HepG2 (cell line): ENCODE measurements at regions not wholly inside any gene's neighbourhood (a gene's known extent, or its start where the extent isn't known, plus 50 kb on each side); places are given as distances from the start of the nearest gene placed in this dataset.

Experiments used
- CC2D1A ChIP-seq: sonication (generic); formaldehyde crosslinking; IDR thresholded peaks from 2 replicates; pipeline ENCODE4 v1.8.1; 2023; ENCODE audit warnings: mild to moderate bottlenecking, missing genetic modification reagents
- CREM ChIP-seq, 2 experiments: sonication (generic) in 1 of 2; formaldehyde crosslinking in 1 of 2; IDR thresholded peaks; 2 replicates each; pipeline versions ENCODE4 v1.4.0 to v1.6.1; 2016 to 2020; ENCODE audit warnings: antibody characterized with exemption in 1 of 2, mild to moderate bottlenecking in 1 of 2, missing genetic modification reagents in 1 of 2
- GLI4 ChIP-seq: sonication (generic); formaldehyde crosslinking; IDR thresholded peaks from 2 replicates; pipeline ENCODE4 v1.5.1; 2020; ENCODE audit warnings: missing genetic modification reagents, mild to moderate bottlenecking, moderate library complexity, borderline replicate concordance
- HNF4A ChIP-seq: sonication (generic); formaldehyde crosslinking; IDR thresholded peaks from 2 replicates; pipeline ENCODE4 v1.4.0; 2020; ENCODE audit warnings: missing genetic modification reagents
- TF ChIP-seq, protein P1 (sequence below): sonication (generic); formaldehyde crosslinking; IDR thresholded peaks from 2 replicates; pipeline ENCODE4 v1.5.0; 2020; ENCODE audit warnings: mild to moderate bottlenecking, missing genetic modification reagents, moderate library complexity

DNA sequence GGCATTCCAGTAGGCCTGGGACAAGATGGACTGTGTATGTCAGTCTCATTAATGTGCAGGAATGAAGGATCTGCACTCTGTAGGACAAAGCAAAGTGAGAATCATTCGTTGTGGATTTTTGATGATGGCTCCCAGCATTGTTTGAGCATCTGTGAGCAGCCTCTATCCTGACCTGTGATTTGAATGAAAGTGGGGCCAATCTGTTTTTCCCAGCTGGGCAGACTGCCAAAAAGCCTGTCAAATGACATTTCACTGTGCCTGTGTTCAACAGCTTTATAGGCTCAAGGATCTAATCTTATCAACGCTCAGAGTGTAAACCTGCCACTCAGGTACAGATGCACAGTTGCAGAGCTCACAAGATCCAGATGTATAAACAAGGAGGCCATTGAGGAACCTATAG, 86.7 kb upstream of the SYNDIG1 start:
- no peak for TF ChIP-seq HNF4A
- no peak for TF ChIP-seq GLI4 (CRISPR knock-in tag)
- no peak for TF ChIP-seq CC2D1A (CRISPR knock-in tag)
- TF ChIP-seq, protein P1, sequence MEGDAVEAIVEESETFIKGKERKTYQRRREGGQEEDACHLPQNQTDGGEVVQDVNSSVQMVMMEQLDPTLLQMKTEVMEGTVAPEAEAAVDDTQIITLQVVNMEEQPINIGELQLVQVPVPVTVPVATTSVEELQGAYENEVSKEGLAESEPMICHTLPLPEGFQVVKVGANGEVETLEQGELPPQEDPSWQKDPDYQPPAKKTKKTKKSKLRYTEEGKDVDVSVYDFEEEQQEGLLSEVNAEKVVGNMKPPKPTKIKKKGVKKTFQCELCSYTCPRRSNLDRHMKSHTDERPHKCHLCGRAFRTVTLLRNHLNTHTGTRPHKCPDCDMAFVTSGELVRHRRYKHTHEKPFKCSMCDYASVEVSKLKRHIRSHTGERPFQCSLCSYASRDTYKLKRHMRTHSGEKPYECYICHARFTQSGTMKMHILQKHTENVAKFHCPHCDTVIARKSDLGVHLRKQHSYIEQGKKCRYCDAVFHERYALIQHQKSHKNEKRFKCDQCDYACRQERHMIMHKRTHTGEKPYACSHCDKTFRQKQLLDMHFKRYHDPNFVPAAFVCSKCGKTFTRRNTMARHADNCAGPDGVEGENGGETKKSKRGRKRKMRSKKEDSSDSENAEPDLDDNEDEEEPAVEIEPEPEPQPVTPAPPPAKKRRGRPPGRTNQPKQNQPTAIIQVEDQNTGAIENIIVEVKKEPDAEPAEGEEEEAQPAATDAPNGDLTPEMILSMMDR (CRISPR knock-in tag) = no peak
- TF ChIP-seq CREM (IDR thresholded peaks at IDR 0.05) = no peak
- no peak for TF ChIP-seq CREM (CRISPR knock-in tag; IDR thresholded peaks at IDR 0.05)
